ENCODE measurements at regions not wholly inside any gene's neighbourhood (a gene's known extent, or its start where the extent isn't known, plus 50 kb on each side); places are given as distances from the start of the nearest gene placed in this dataset.

DNA sequence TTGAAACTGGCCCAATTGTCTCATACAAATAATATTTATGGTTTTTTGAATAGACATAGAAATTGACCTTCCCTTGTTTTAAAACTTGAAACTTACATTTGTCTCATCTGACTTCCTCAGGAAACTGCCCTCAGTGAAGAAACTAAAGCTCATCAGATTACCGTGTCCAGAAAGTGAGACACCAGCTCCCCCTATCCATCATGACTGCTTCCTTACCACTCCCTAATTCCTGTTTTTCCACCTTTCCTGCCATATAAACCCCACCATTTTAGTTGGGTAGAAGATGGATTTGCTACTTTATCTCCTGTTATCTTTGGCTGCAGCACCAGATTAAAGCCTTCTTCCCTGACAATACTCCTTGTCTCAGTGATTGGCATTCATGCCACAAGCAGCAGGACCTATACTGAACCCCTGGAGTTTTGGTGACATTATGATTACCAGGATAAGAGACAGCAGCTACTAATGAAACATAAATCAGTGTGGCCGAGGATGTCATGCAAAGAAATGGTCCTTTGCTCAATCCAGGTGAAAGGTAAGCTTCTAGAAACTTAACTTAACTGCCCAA lies 1627.6 kb upstream of the ZEB2 start:
- in situ Hi-C loops (cut with MboI; ENCODE audit: low sequenced_read_pairs), result no loop called here

DNA sequence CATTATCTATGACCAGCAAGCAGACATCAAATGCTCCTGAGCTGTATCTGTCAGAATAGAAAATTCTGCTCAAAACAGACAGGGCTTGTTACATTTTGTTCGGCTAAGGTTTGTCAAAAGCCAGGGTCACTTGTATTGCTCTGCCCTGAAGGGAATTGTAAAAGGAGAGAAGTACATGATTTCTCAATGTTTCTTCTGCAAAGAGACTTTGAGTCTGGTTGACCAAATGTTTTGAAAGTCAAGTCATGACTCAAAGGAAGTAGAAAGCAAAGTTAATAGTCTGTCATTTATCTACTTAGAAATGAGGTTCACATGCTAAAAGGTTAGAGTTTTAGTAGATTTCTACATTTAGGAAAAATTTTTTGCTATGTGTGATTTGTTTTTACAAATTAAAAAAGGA lies 1624.1 kb upstream of the ZEB2 start:
- in situ Hi-C loops (cut with MboI; ENCODE audit: low sequenced_read_pairs), result no loop called here

DNA sequence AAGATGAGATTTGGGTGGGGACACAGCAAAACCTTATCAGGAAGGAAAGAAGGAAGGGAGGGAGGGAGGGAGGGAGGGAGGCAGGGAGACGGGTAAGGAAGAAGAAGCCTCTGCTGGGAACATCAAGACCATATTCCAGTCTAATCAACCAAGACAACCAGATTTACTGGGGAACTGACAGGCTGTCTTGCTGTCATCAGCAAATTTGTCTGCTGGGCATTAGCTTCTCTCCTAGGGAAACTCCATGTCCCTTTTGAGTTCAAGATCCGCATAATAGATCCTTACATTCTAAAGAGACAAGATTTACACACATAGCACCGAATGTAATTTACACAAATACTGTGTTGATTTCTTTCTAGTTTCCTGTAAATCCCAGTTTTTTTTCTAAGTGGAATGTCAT lies 1618.9 kb upstream of the ZEB2 start:
- in situ Hi-C loops (cut with MboI; ENCODE audit: low sequenced_read_pairs), result no loop called here

DNA sequence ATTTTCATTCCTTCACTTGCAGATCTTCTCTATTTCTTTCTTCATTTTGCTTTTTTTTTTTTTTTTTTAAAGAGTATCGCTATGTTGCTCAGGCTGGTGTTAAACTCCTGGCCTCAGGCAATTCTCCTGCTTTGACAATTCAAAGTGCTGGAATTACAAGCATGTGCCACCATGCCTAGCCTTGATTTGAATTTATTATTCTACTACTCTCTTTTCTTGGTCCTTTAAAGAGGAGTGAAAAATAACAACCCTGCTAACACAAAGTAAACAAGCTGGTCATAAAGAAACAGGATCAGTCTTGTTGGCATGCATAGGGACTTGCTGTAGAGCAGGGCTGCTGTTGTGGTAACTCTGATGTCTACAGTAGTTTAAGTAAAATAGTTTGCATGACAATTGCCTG lies 1615.3 kb upstream of the ZEB2 start:
- in situ Hi-C loops (cut with MboI; ENCODE audit: low sequenced_read_pairs), result no loop called here

DNA sequence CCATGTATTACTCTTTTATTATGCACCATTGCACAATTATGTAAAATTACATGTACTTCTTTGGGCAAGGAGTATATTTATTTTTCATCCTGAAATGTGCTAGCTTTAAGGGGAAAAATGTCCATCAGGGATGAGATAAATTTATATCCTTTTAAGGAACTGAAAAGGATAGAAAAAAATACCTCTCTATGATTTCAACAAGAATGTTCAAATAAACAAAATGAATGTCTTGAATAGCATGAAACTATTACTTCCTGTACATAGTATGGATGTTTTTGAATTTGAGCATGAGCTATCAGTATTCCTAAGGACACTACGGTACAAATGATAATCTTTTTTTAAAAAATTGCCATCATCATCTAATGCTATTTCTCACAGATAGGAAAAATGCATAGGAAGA lies 1611.9 kb upstream of the ZEB2 start:
- in situ Hi-C loops (cut with MboI; ENCODE audit: low sequenced_read_pairs), result no loop called here

DNA sequence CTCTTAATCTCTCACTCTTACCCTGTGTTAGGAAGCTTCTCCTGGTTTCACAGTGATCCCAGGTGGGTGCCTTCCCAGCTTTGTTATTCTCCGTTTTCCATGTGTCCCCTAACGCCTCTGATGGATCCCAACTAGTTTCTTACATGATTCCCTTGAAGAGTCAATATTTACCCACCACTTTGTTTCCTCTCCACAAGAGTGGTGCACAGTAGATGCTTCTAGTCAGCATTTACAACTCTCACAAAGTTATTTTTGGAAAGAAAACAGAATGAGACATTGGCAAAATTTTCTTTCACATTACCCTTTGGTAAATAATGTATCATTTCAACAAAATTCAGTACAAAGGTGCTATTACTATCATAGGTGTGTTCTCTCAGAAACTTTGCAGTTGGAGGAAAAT lies 1611.1 kb upstream of the ZEB2 start:
- in situ Hi-C loops (cut with MboI; ENCODE audit: low sequenced_read_pairs), result no loop called here

DNA sequence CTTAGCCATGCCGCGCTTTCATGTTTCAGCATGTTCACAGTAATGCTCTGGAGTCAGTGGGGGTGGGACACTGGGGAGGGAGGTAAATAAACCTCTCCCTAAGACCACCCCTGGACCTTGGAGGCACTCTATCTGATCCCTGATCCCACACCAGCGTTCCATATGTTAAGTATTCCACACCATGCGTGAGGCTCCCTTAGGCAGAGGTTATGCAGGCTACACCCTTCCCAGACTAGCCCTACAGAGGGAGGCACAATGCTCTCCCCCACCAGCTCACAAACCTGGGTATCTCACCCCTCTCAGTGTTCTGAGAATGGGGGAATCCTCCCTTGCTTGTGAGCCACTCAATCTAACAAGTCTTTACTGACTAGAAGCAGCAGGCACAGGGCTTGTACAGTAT lies 1610.4 kb upstream of the ZEB2 start:
- in situ Hi-C loops (cut with MboI; ENCODE audit: low sequenced_read_pairs), result no loop called here

DNA sequence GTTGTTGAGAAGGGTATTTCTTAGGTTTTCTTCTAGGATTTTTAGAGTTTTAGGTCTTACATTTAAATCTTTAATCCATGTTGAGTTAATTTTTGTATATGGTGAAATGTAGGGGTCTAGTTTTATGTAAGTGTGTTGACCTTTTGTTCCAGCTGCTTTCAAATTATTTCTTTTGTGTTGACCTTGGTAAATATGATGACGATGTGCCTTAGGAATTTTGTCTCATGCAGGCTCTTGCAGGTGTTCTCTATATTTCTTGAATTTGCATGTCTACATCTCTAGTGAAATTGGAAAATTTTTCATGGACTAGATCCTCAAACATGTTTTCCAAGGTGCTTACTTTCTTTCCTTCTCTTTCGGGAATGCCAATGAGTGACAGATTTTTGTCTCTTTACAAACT lies 1609.3 kb upstream of the ZEB2 start:
- in situ Hi-C loops (cut with MboI; ENCODE audit: low sequenced_read_pairs), result no loop called here

DNA sequence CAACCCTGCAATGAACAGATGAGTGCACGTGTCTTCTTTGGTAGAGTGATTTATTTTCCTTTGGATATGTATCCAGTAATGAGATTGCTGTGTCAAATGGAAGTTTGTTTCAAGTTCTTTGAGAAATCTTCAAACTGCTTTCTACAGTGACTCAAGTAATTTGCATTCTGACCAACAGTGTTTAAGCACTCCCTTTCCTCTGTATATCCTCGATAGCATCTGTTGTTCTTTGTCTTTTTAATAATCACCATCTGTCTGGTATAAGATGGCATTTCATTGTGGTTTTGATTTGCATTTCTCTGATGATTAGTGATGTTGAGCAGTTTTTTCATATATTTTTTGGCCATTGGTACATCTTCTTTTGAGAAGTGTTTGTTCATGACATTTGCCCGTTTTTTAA lies 1608.3 kb upstream of the ZEB2 start:
- in situ Hi-C loops (cut with MboI; ENCODE audit: low sequenced_read_pairs), result no loop called here

DNA sequence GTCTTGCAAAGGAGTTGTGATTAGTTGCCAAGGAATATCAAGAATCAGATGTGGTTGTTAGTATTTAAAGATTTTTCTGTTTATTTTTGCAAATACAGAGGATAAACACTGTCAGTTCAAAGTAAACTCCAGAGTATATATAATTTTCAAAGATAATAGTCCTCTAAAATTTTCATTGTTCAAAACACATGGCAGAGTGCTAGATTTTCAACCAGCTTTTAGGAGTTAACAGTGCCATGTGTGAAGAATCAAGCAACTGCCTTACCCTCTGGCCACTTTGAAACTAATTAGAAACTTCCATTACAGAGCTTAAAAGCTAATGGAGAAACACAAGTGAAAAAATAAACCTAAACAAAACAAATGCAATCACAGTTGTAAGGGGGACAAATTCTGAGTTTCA lies 1605.6 kb upstream of the ZEB2 start:
- in situ Hi-C loops (cut with MboI; ENCODE audit: low sequenced_read_pairs), result no loop called here

DNA sequence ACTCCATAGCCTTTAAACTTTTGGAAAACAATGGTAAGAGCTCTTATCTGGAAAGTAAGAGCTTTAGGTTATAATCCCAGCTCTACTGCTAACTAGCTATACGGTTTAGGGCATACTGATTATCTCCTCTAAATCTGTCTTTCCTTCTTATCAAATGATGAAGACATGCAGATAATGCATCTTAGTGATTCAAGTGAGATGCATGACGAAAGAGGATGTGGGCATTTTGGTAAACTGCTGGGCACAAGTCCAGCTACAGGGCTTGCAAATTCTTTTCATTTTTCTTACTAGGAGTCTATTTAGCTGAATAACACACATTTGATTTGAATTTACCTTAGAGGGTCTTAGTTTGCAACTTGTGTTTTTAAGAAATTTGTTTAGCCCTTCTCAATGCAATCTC lies 1604.8 kb upstream of the ZEB2 start:
- in situ Hi-C loops (cut with MboI; ENCODE audit: low sequenced_read_pairs), result no loop called here

DNA sequence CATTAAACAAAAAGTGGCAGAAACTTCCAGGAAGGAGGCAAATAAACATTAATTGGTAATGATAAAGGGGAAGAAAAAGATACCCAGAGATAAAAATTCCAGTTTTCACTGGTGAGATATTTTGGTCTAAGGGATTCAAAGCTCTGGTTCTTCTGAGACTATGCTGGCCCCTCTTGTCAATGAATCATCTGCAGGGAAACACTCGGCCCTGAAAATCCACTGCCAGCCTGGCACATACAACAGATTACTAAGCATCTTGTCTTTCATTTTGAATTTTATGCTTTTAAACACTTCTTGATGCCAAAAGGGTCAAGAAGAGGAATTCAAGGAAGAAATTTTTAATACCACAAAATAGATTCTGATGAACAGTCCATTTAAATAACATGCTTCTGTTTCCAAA lies 1603.8 kb upstream of the ZEB2 start:
- in situ Hi-C loops (cut with MboI; ENCODE audit: low sequenced_read_pairs), result no loop called here

DNA sequence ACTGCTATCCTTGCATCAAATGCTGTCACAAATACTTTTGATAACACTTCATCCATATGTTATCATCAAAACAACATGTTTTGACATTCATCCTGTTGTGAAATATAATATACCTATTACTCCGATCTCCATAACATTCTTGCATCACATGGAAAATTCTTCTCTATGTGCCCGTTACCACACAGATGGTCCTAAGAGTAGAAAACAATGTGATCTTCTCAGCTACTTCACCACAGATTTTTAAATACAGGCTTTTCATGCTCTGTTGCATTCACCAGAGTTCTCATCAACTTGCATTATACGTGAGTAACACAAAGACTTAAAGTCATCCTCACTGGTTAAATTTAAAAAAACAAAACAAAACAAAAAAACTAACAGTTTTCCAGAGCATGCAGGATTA lies 1603.3 kb upstream of the ZEB2 start:
- in situ Hi-C loops (cut with MboI; ENCODE audit: low sequenced_read_pairs), result no loop called here

DNA sequence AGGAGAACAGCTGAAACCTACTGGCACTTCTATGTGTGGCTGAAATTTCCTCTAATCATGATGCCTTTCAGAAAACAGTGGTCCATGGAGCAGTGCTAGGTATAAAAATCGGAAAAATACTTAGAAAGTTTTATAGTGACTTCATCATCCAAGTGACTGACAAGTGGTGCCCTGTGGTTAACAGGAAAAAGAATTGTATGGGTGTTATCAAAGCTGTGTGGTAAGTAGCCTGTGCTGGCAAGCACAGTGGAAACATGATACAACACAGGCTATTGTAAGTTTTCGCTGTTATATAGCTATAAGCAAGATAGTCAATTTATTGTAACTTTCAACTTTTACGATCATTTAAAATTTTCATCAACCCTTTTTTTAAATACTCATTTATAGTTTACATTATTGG lies 1599.7 kb upstream of the ZEB2 start:
- in situ Hi-C loops (cut with MboI; ENCODE audit: low sequenced_read_pairs), result no loop called here

DNA sequence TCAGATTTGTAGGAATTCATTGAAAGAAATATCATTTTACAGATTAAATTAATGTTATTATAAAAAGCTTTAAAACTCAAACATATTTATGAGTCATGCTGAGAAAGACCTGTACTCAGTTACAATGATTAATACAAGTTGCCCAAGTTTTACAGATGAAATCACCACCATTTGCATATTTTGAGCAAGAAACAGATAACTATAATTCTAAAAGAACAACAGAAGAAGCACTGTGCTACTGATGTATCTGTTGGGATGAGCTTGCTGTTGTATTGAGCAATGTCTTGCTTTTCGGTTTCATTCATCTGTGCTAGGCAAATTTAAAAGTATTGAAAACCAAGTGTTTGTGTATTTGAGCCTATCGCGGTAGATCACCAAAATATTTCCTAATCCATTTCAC lies 1589.1 kb upstream of the ZEB2 start:
- in situ Hi-C loops (cut with MboI; ENCODE audit: low sequenced_read_pairs), result no loop called here

DNA sequence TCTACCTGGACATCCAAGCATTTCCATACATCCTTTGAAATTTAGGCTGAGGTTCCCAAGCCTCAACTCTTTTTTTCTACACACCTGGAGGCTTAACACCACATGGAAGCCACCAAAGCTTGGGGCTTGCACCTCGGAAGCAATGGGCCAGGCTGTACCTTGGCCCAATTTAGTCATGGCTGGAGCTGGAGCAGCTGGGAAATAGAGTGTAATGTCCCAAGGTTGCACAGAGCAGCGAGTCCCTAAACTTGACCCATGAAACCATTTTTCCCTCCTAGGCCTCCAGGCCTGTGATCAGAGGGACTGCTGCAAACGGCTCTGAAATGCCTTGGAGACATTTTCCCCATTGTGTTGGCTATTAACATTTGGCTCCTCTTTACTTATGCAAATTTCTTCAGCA lies 1574.3 kb upstream of the ZEB2 start:
- in situ Hi-C loops (cut with MboI; ENCODE audit: low sequenced_read_pairs), result no loop called here

DNA sequence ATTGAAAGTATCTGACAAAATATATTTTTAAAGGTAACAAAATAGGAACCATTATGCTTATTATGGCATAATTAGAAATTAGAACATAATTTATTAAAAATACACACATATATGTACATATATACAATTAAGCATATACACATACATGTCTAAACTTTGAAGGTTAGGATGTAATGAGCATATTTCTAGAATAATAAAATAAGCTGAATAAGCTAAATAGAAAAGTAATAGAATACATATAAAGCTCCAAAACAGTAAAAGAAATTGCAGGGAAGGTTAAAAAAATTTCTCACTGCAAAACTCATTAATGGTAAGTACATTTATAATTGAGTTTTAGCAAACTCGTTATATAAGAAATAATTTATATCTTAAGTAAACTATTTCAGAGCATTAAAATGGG lies 1561.5 kb upstream of the ZEB2 start:
- in situ Hi-C loops (cut with MboI; ENCODE audit: low sequenced_read_pairs), result no loop called here

DNA sequence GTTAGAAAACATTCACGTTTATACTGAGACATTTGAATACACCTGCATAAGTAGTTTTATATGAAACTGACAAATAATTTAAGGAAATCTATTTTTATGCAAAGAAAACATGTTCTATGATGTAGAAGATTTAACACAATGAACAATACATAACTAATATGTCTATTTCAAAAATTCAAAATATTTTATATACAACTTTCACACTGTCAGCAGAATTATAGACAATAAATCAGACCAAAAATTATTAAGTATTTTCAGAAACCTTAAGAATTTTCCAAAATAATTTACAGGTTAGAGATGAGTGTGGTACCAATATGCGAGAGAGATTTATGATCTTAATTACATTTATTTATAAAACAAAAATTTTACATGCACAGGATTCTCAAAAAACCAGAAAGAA lies 1561.0 kb upstream of the ZEB2 start:
- in situ Hi-C loops (cut with MboI; ENCODE audit: low sequenced_read_pairs), result no loop called here

DNA sequence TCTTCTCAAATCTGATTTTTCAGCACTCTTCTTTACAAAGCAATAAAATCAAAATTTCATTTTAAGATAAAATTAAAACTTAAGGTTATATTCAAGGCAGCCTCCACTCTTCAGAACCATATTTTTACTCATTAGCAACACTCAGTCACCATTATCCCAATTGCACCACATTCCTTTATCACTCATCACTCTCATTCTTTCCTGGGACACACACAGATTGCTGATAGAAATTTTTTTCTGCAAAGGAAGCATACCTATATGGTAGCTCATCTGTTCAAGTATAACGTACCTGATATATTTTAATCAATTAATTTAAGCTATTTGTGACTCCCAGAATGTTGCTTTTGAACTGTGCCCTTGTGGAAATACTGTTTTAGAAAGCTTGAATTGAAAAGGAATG lies 1559.3 kb upstream of the ZEB2 start:
- in situ Hi-C loops (cut with MboI; ENCODE audit: low sequenced_read_pairs), result no loop called here

DNA sequence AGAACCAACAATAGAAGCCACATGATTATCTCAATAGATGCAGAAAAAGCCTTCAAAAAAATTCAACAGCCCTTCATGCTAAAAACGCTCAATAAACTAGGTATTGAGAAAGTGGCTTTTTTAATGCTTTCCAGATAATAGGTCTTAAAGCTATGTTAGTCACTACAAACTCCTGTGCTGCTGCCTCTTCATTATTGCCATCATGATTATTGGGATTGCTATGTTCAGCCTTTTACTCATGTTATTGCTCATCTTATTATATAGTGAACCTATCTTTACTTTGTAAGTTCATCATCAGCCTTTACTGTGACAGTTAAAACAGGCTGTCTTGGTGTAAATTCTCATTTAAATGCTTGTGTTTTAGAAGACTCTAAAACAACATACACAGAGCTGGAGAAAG lies 1557.2 kb upstream of the ZEB2 start:
- in situ Hi-C loops (cut with MboI; ENCODE audit: low sequenced_read_pairs), result no loop called here

DNA sequence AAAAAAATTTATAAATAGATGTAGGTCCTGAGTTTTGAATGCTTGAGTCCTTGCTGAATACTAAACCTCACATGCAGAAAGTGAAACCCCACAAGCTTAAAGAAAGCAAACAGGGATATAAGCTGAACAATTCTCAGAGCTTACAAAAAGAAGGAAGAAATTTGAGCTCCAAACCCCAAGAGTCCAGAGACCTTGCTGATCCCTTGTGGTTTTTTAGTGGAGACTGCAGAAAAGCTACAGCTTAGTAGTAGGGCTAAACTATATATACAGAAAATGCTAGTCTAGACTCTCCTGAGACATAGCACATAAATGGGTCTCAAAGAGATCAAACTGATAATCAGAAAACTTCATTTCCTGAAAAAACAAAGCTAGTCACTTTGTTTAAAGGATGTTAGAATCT lies 1548.1 kb upstream of the ZEB2 start:
- in situ Hi-C loops (cut with MboI; ENCODE audit: low sequenced_read_pairs), result no loop called here

DNA sequence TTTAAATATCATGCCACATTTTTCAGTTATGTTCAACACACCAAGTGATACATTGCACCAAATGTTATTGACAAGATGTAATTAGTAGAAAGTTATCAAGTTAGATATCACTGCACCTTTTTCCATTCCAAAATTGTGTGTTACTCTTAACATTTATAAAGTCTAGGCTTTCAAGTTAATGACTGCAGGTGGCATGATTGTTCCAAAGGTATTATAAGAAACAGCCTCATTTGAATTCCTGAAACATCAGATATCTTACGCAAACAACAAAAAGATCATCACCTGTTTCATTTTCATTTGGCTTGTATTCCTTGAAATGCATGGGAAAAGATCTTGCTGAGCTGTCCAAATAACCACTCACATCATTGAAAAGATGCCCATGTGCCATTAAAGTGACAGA lies 1528.2 kb upstream of the ZEB2 start:
- in situ Hi-C loops (cut with MboI; ENCODE audit: low sequenced_read_pairs), result no loop called here

DNA sequence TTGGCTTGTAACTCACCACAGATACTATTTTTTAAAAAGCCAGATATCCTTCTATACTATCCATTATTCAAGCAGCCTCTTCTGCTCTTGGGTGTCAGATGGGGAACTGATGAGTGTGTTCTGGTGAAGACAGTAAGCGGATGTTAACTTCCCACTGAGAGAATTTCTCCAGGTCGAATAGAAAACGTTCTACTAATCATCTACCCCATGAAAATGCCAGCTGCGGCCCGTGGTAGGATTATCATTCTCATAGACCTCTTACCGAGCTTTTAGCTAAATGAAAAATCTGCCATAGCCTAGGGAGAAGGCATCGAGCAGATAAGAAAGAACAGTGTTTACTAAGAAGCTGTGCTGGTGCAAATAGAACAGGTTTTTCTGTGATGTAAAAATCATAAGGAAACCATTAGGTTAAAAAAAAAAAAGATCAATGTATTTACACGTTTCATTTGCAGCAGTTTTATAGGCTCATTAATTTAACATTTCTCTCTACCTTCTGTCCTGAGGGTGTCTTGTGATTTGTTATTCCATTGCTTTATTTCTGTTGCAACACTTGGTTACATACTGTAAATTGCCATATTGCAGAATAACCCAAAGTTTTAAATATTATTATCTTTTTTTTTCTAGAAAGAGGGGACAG lies 1521.5 kb upstream of the ZEB2 start:
- in situ Hi-C loops (cut with MboI; ENCODE audit: low sequenced_read_pairs), result no loop called here
